Transverse colon (tissue), 4 donors: ENCODE measurements at regions not wholly inside any gene's neighbourhood (a gene's known extent, or its start where the extent isn't known, plus 50 kb on each side); places are given as distances from the start of the nearest gene placed in this dataset.

Experiments
- EP300 ChIP-seq: sonication (generic); formaldehyde crosslinking; IDR thresholded peaks from one replicate; pipeline ENCODE4 v1.6.1; 2017; ENCODE audit warnings: antibody characterized with exemption, low read depth
- POLR2A ChIP-seq: fragments of 450-650 bp; IDR thresholded peaks from one replicate; pipeline ENCODE4 v1.6.1; 2016; ENCODE audit warnings: antibody characterized with exemption, mild to moderate bottlenecking, moderate library complexity
- POLR2AphosphoS5 ChIP-seq, 3 donors: sonication (generic); formaldehyde crosslinking; IDR thresholded peaks; one replicate each; pipeline ENCODE4 v1.6.1; 2016; ENCODE audit warnings: antibody characterized with exemption in 3 of 3
- TF ChIP-seq, protein P1 (sequence below), 5 experiments: fragments of 200-600 bp in 3 of 5; fragments of 450-650 bp in 2 of 5; sonication (generic) in 3 of 5; IDR thresholded peaks; 1 replicate in 2 of 5; 2 replicates in 3 of 5; pipeline ENCODE4 v1.5.1; 2016 to 2017; ENCODE audit warnings: antibody characterized with exemption in 5 of 5, inconsistent platforms in 3 of 5, mild to moderate bottlenecking in 2 of 5, moderate library complexity in 1 of 5

DNA sequence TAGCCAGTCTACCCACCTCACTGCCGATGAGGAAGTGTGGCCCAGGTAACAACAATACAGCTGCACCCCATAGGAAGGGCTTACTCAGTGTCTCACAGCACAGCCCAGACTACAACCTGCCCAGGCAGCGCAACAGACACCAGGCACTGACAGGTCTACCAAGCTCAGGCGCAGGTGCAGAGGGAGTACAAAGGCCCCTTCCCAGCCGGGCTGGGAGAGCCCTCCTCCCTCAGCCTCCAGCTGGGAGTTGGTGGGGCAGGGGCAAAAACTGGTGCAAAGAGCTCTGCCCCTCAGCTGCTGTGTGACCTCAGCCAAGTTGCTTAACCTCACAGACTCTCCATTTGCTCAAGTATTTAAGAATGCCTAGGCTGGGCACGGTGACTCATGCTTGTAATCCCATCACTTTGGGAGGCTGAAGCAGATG is 112.6 kb upstream of the LHX1 start:
- TF ChIP-seq, protein P1, sequence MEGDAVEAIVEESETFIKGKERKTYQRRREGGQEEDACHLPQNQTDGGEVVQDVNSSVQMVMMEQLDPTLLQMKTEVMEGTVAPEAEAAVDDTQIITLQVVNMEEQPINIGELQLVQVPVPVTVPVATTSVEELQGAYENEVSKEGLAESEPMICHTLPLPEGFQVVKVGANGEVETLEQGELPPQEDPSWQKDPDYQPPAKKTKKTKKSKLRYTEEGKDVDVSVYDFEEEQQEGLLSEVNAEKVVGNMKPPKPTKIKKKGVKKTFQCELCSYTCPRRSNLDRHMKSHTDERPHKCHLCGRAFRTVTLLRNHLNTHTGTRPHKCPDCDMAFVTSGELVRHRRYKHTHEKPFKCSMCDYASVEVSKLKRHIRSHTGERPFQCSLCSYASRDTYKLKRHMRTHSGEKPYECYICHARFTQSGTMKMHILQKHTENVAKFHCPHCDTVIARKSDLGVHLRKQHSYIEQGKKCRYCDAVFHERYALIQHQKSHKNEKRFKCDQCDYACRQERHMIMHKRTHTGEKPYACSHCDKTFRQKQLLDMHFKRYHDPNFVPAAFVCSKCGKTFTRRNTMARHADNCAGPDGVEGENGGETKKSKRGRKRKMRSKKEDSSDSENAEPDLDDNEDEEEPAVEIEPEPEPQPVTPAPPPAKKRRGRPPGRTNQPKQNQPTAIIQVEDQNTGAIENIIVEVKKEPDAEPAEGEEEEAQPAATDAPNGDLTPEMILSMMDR (IDR thresholded peaks at IDR 0.05) = no peak
- TF ChIP-seq EP300 (no peak), POLR2A (no peak), POLR2AphosphoS5 (IDR thresholded peaks at IDR 0.05) (no peak)
